ENCODE measurements at regions not wholly inside any gene's neighbourhood (a gene's known extent, or its start where the extent isn't known, plus 50 kb on each side); places are given as distances from the start of the nearest gene placed in this dataset.

DNA sequence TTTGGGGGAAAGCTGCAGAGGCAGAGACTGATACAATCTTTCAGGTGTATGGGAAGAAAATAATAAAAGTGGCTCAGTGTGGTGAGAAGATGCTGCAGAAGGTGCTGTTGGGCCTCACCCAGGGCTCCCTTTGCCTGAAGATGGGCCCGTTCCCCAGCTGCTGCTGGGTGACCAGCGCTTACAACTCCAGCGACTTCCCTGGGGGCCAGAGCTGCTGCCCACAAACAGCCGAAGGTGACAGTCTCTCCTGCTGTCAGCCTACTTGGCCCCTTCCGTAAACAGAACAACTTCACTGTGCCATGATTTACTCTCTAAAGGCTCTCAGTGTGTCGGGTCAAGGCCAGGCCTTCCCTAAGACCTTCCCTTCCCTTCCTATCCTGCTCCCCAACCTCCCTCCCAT lies 93.6 kb upstream of the PCBD1 start:
- Histone ChIP-seq H3K36me3 (ENCODE audit: low read depth, missing control alignments) (no peaks in the 10 kb centered on the region), H3K27ac (no peak overlapping the region), H3K4me3 (no peak overlapping the region), H3K4me1 (no peaks in the 10 kb centered on the region), H3K27me3 (no peaks in the 10 kb centered on the region), H3K9me3 (no peaks in the 10 kb centered on the region)
- WGBS, 2 donors: 82 to 95% methylated on average over 6 of the region's 6 CpGs
- DNase-seq: no peak
- TF ChIP-seq, protein P1, sequence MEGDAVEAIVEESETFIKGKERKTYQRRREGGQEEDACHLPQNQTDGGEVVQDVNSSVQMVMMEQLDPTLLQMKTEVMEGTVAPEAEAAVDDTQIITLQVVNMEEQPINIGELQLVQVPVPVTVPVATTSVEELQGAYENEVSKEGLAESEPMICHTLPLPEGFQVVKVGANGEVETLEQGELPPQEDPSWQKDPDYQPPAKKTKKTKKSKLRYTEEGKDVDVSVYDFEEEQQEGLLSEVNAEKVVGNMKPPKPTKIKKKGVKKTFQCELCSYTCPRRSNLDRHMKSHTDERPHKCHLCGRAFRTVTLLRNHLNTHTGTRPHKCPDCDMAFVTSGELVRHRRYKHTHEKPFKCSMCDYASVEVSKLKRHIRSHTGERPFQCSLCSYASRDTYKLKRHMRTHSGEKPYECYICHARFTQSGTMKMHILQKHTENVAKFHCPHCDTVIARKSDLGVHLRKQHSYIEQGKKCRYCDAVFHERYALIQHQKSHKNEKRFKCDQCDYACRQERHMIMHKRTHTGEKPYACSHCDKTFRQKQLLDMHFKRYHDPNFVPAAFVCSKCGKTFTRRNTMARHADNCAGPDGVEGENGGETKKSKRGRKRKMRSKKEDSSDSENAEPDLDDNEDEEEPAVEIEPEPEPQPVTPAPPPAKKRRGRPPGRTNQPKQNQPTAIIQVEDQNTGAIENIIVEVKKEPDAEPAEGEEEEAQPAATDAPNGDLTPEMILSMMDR (IDR thresholded peaks at IDR 0.05): no peak
- no peak for TF ChIP-seq POLR2A (IDR thresholded peaks at IDR 0.05)
- intact Hi-C loops (cut with DNase I; ENCODE audit: low total_unique reads): no loop called here

DNA sequence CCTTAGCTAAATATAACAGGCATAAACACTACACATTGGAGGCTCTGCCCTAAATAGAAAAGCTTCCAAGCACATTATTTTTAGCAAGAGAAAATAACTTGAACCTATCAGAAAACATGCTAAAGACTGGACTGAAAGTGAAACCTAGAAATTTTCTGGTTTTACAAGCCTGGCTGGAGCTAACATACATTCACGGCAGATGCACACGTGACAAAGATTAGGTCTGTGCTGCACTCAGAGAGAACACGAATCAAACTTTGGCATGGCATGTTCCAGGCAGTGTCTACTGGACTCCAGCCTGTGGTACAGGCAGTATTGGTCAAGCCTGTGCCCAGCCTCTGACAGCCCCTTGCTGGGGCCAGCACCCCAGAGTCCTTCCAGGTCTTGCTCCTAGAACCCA lies 94.1 kb upstream of the PCBD1 start:
- DNase-seq: no peak
- intact Hi-C loops (cut with DNase I; ENCODE audit: low total_unique reads): no loop called here
- Histone ChIP-seq H3K36me3 (ENCODE audit: low read depth, missing control alignments) (no peaks in the 10 kb centered on the region), H3K9me3 (no peaks in the 10 kb centered on the region), H3K4me1 (no peaks in the 10 kb centered on the region), H3K27me3 (no peaks in the 10 kb centered on the region), H3K27ac (no peak overlapping the region), H3K4me3 (no peak overlapping the region)
- 84% methylated on average over 3 of the region's 3 CpGs for WGBS, 2 donors
- TF ChIP-seq, protein P1 (IDR thresholded peaks at IDR 0.05): no peak
- TF ChIP-seq POLR2A (IDR thresholded peaks at IDR 0.05): no peak

DNA sequence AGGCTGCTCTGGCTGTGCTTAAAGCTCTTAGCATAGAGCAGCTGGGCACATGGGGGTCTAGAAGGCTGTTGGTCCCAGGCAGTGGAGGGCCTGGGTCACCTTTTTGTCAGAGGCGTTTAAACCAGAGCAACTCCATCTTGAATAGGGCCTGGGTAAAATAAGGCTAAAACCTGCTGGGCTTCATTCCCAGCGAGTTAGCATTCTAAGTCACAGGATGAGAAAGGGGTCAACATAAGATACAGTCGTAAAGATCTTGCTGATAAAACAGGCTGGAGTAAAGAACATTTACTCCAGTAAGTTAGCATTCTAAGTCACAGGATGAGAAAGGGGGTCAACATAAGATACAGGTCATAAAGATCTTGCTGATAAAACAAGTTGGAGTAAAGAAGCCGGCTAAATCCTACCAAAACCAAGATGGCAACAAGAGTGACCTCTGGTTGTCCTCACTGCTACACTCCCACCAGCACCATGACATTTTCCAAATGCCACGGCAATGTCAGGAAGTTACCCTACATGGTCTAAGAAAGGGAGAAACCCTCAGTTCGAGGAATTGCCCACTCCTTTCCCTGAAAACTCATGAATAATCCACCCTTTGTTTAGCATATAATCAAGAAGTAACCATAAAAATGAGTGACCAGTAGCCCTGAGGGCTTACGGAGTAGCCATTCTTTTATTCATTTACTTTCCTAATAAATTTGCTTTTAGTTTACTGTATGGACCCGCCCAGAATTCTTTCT lies 96.8 kb upstream of the PCBD1 start:
- 80 to 84% methylated on average over 8 of the region's 8 CpGs for WGBS, 2 donors
- Histone ChIP-seq H3K27ac (no peak overlapping the region), H3K27me3 (no peaks in the 10 kb centered on the region), H3K4me3 (no peak overlapping the region), H3K36me3 (ENCODE audit: low read depth, missing control alignments) (no peaks in the 10 kb centered on the region), H3K4me1 (no peaks in the 10 kb centered on the region), H3K9me3 (no peaks in the 10 kb centered on the region)
- intact Hi-C loops (cut with DNase I; ENCODE audit: low total_unique reads): no loop called here
- TF ChIP-seq POLR2A (IDR thresholded peaks at IDR 0.05): no peak
- TF ChIP-seq, protein P1 (IDR thresholded peaks at IDR 0.05): no peak
- no peak for DNase-seq

DNA sequence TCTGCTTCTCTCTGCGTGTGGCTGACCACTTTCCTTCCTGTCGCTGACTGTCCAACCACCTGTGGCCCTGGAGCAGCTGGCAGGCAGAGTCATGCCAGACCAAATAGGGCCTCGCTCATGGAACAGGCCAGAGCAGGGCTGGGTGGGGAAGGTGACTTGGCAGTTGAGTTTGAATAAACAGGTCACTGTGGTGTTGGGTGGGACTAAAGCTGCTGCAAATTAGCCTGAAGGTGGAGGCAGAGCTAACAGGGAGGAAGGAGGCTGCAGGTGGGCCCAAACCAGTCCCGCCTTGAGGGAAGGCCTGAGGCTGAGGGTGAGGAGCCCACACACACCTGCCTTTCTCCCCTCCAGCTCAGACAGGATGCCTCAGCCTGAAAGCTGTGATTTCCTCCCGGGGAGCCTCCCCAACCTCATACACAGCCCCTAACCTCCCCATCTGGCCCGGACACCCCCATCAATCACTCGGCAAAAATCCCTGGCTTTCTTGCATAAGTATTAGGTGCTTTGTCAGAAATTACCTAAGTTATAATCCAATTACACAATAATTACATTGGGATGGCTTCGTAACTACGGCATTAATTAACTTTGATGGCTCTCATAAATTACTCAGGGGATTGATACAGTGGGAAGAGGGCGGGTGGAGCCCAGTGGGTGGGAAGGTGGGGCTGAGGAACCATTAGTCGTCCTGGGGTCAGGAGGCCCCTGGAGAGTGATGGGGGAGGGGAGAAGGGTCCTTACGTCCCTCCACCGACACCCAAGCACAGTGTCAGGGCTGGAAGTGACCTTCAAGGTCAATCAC lies 97.7 kb upstream of the PCBD1 start:
- intact Hi-C loops (cut with DNase I; ENCODE audit: low total_unique reads): no loop called here
- TF ChIP-seq POLR2A (IDR thresholded peaks at IDR 0.05): no peak
- TF ChIP-seq, protein P1 (IDR thresholded peaks at IDR 0.05): no peak
- Histone ChIP-seq H3K4me3 (no peak overlapping the region), H3K27ac (no peak overlapping the region), H3K9me3 (no peaks in the 10 kb centered on the region), H3K4me1 (no peaks in the 10 kb centered on the region), H3K27me3 (no peaks in the 10 kb centered on the region), H3K36me3 (ENCODE audit: low read depth, missing control alignments) (no peaks in the 10 kb centered on the region)
- no peak for DNase-seq
- WGBS, 2 donors: 71 to 74% methylated on average over 13 of the region's 13 CpGs

All from testis (tissue), 2 donors.